Astrocyte (in vitro differentiated cells and primary cell): ENCODE measurements at regions not wholly inside any gene's neighbourhood (a gene's known extent, or its start where the extent isn't known, plus 50 kb on each side); places are given as distances from the start of the nearest gene placed in this dataset.

Experiments
- DNase-seq: peaks from one replicate; pipeline ENCODE4 v3.0.0-alpha.2; 2010; ENCODE audit warnings: low read depth
- FAIRE-seq: peaks from 2 replicates; lab custom pipeline; 2011; peaks lifted over from hg19 to GRCh38; lab: Jason Lieb, UNC
- H2AFZ ChIP-seq: 2 replicates; pipeline ENCODE4 v1.6.0; 2012; ENCODE audit warnings: low read depth, low read length, inconsistent platforms
- H3K27ac ChIP-seq: 2 replicates; pipeline ENCODE4 v1.5.1; 2011; ENCODE audit warnings: low read depth, low read length, inconsistent platforms
- H3K27me3 ChIP-seq: 2 replicates; pipeline ENCODE4 v1.6.0; 2011; ENCODE audit warnings: low read length, inconsistent platforms; ENCODE audit not compliant: insufficient read depth
- H3K36me3 ChIP-seq: 2 replicates; pipeline ENCODE4 v1.5.1; 2011; ENCODE audit warnings: low read length, inconsistent platforms; ENCODE audit not compliant: insufficient read depth
- H3K4me1 ChIP-seq: 2 replicates; pipeline ENCODE4 v1.5.1; 2011; ENCODE audit warnings: low read length, inconsistent platforms; ENCODE audit not compliant: insufficient read depth
- H3K4me2 ChIP-seq: 2 replicates; pipeline ENCODE4 v1.6.0; 2012; ENCODE audit warnings: low read length, inconsistent platforms
- H3K4me3 ChIP-seq: 2 replicates; pipeline ENCODE4 v1.5.1; 2011; ENCODE audit warnings: low read depth, mild to moderate bottlenecking, low read length, inconsistent platforms; ENCODE audit not compliant: insufficient read depth
- H3K79me2 ChIP-seq: 2 replicates; pipeline ENCODE4 v1.6.0; 2012; ENCODE audit warnings: mild to moderate bottlenecking, low read length, inconsistent platforms; ENCODE audit not compliant: insufficient read depth
- H3K9ac ChIP-seq: 2 replicates; pipeline ENCODE4 v1.6.0; 2012; ENCODE audit warnings: mild to moderate bottlenecking, low read length, inconsistent platforms
- H3K9me3 ChIP-seq: 2 replicates; pipeline ENCODE4 v1.5.1; 2012; ENCODE audit warnings: low read depth, mild to moderate bottlenecking, low read length, inconsistent platforms; ENCODE audit not compliant: insufficient read depth
- H4K20me1 ChIP-seq: 2 replicates; pipeline ENCODE4 v1.6.0; 2012; ENCODE audit warnings: low read length, inconsistent platforms; ENCODE audit not compliant: insufficient read depth
- H3K27ac Mint-ChIP-seq: one replicate; pipeline ENCODE4 v1.8.0; 2021; ENCODE audit warnings: mild to moderate bottlenecking, mixed read lengths; ENCODE audit not compliant: unreplicated experiment
- H3K27me3 Mint-ChIP-seq: one replicate; pipeline ENCODE4 v1.8.0; 2021; ENCODE audit warnings: low read depth, mixed read lengths; ENCODE audit not compliant: unreplicated experiment
- H3K36me3 Mint-ChIP-seq: one replicate; pipeline ENCODE4 v1.8.0; 2021; ENCODE audit warnings: low read depth, mixed read lengths; ENCODE audit not compliant: unreplicated experiment
- H3K4me1 Mint-ChIP-seq: one replicate; pipeline ENCODE4 v1.8.0; 2021; ENCODE audit warnings: low read depth, mixed read lengths; ENCODE audit not compliant: unreplicated experiment
- H3K4me3 Mint-ChIP-seq: one replicate; pipeline ENCODE4 v1.8.0; 2021; ENCODE audit warnings: mild to moderate bottlenecking, moderate library complexity, mixed read lengths; ENCODE audit not compliant: unreplicated experiment
- H3K9me3 Mint-ChIP-seq: one replicate; pipeline ENCODE4 v1.8.0; 2021; ENCODE audit warnings: mild to moderate bottlenecking, mixed read lengths; ENCODE audit not compliant: unreplicated experiment
- CTCF ChIP-seq: IDR thresholded peaks from 2 replicates; pipeline ENCODE4 v1.5.1; 2011; ENCODE audit warnings: low read depth, mild to moderate bottlenecking, inconsistent platforms, low read length, moderate library complexity; ENCODE audit not compliant: insufficient read depth
- EZH2 ChIP-seq: IDR thresholded peaks from 2 replicates; pipeline ENCODE4 v1.6.1; 2012; ENCODE audit warnings: mild to moderate bottlenecking, low read length, inconsistent platforms; ENCODE audit not compliant: insufficient read depth

- H3K27me3 Mint-ChIP-seq, result peaks cover 27% of the 10 kb centered on the region
- H2AFZ ChIP-seq, result no peak overlapping the region
Observed at GRCh38 chr6:1244941-1245340, 67.0 kb upstream of the FOXQ1 start.

GRCh38 chr6:1244278-1244677 is 67.6 kb upstream of the FOXQ1 start:
- no peak overlapping the region for H3K27ac ChIP-seq
- DNase-seq, result no peak
- TF ChIP-seq CTCF (no peak), EZH2 (no peak)
- FAIRE-seq, result no peak
- no peak overlapping the region for H3K9ac ChIP-seq
- no peak overlapping the region for H2AFZ ChIP-seq
- no peak overlapping the region for H3K4me3 ChIP-seq
- Mint-ChIP-seq H3K27ac (no peak overlapping the region), H3K36me3 (peaks cover 2% of the 10 kb centered on the region), H3K4me3 (no peak overlapping the region), H3K27me3 (peaks cover 23% of the 10 kb centered on the region), H3K9me3 (peaks cover under 1% of the 10 kb centered on the region), H3K4me1 (peaks cover 6% of the 10 kb centered on the region)
- no peaks in the 10 kb centered on the region for H3K79me2 ChIP-seq
- no peaks in the 10 kb centered on the region for H4K20me1 ChIP-seq
- no peak overlapping the region for H3K4me2 ChIP-seq
- no peaks in the 10 kb centered on the region for H3K4me1 ChIP-seq
- no peaks in the 10 kb centered on the region for H3K9me3 ChIP-seq
- no peaks in the 10 kb centered on the region for H3K27me3 ChIP-seq
- H3K36me3 ChIP-seq, result no peaks in the 10 kb centered on the region

More at GRCh38 chr6:1244941-1245340, 67.0 kb upstream of the FOXQ1 start:
- no peak overlapping the region for H3K4me3 ChIP-seq
- H3K4me3 Mint-ChIP-seq, result no peak overlapping the region
- TF ChIP-seq CTCF (no peak), EZH2 (no peak)
- peaks cover 6% of the 10 kb centered on the region for H3K4me1 Mint-ChIP-seq
- H3K9ac ChIP-seq, result no peak overlapping the region
- no peaks in the 10 kb centered on the region for H3K27me3 ChIP-seq
- FAIRE-seq (no peak), DNase-seq (no peak)
- no peaks in the 10 kb centered on the region for H3K79me2 ChIP-seq
- H3K27ac Mint-ChIP-seq, result no peak overlapping the region
- no peak overlapping the region for H3K27ac ChIP-seq
- no peak overlapping the region for H3K4me2 ChIP-seq
- H4K20me1 ChIP-seq, result no peaks in the 10 kb centered on the region
- no peaks in the 10 kb centered on the region for H3K4me1 ChIP-seq
- H3K36me3 Mint-ChIP-seq, result peaks cover 2% of the 10 kb centered on the region
- no peaks in the 10 kb centered on the region for H3K36me3 ChIP-seq
- H3K9me3 ChIP-seq, result no peaks in the 10 kb centered on the region
- peaks cover 2% of the 10 kb centered on the region for H3K9me3 Mint-ChIP-seq

GRCh38 chr6:1242446-1242845 is 69.5 kb upstream of the FOXQ1 start:
- Histone ChIP-seq H4K20me1 (no peaks in the 10 kb centered on the region), H3K27ac (no peak overlapping the region), H2AFZ (no peak overlapping the region), H3K9me3 (no peaks in the 10 kb centered on the region), H3K4me2 (no peak overlapping the region), H3K4me1 (no peaks in the 10 kb centered on the region), H3K27me3 (no peaks in the 10 kb centered on the region), H3K36me3 (no peaks in the 10 kb centered on the region), H3K4me3 (no peak overlapping the region), H3K9ac (no peak overlapping the region), H3K79me2 (no peaks in the 10 kb centered on the region)
- TF ChIP-seq EZH2 (no peak), CTCF (no peak)
- DNase-seq (no peak), FAIRE-seq (no peak)
- peaks cover 2% of the 10 kb centered on the region for H3K36me3 Mint-ChIP-seq
- peaks cover 6% of the 10 kb centered on the region for H3K4me1 Mint-ChIP-seq
- H3K9me3 Mint-ChIP-seq, result no peaks in the 10 kb centered on the region
- H3K27ac Mint-ChIP-seq, result no peak overlapping the region
- no peak overlapping the region for H3K4me3 Mint-ChIP-seq
- H3K27me3 Mint-ChIP-seq, result peaks cover 35% of the 10 kb centered on the region
